Ovary (tissue), 3 donors: ENCODE measurements at regions not wholly inside any gene's neighbourhood (a gene's known extent, or its start where the extent isn't known, plus 50 kb on each side); places are given as distances from the start of the nearest gene placed in this dataset.

Source experiments
- CTCF ChIP-seq, 3 donors: fragments of 450-650 bp in 2 of 3; fragments of 200-600 bp in 1 of 3; IDR thresholded peaks; one replicate each; pipeline versions ENCODE4 v1.5.1 to v1.8.0; 2016 to 2022; ENCODE audit warnings: antibody characterized with exemption in 3 of 3, mild to moderate bottlenecking in 1 of 3
- POLR2A ChIP-seq: fragments of 450-650 bp; IDR thresholded peaks from one replicate; pipeline ENCODE4 v1.6.1; 2017; ENCODE audit warnings: antibody characterized with exemption, mild to moderate bottlenecking, moderate library complexity
- donor health status: DM: no; HTN: no; CAD: no.

- TF ChIP-seq CTCF (IDR thresholded peaks at IDR 0.05) = no peak
- no peak for TF ChIP-seq POLR2A
Measured at GRCh38 chr12:67501362-67501761, 147.2 kb upstream of the DYRK2 start.
